ENCODE measurements at regions not wholly inside any gene's neighbourhood (a gene's known extent, or its start where the extent isn't known, plus 50 kb on each side); places are given as distances from the start of the nearest gene placed in this dataset.

DNA sequence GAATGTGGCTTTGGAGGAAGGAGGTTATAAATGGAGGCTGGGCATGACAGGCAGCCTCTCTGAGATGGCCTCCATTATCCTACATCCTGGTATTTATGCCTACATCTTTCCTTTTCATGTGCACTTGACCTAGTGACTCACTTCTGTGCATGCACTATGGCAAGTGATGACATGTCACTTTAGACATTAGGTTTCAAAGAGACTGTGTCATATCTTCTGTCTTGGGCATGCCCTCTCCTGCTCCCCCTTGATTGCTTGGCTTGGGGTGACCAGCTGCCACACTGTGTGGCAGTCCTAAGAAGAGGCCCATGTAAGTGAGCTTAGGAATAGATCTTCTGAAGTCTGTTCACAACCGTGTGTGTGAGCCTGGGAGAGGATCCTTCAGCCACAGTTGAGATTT, 472.8 kb downstream of the FGF9 start:
- Histone ChIP-seq H3K27me3 (ENCODE audit: control insufficient read depth in 2 of 2, insufficient read depth in 2 of 2, low read length in 2 of 2) (no peaks in the 10 kb centered on the region), H3K9me1 (ENCODE audit: control insufficient read depth, insufficient read depth, low read length) (no peaks in the 10 kb centered on the region), H2AFZ (ENCODE audit: low read depth, low read length) (no peak overlapping the region), H3K79me2 (ENCODE audit: control insufficient read depth, insufficient read depth, low read length) (no peaks in the 10 kb centered on the region), H3K9ac (ENCODE audit: insufficient read depth in 1 of 2, low read depth in 2 of 2, low read length in 2 of 2) (no peak overlapping the region), H3K9me3 (replicated peaks; ENCODE audit: control insufficient read depth, insufficient read depth, low read depth, low read length) (no peaks in the 10 kb centered on the region), H4K20me1 (replicated peaks; ENCODE audit: control insufficient read depth, insufficient read depth, low read length) (no peaks in the 10 kb centered on the region), H3K27ac (ENCODE audit: extremely low read depth, low read depth, low read length) (no peak overlapping the region), H3K4me2 (ENCODE audit: insufficient read depth, low read length) (no peak overlapping the region), H3K4me3 (no peak overlapping the region), H3K36me3 (ENCODE audit: control insufficient read depth, insufficient read depth, low read length) (no peaks in the 10 kb centered on the region), H3K4me1 (replicated peaks in 1 of 2; ENCODE audit: control insufficient read depth in 2 of 2, insufficient read depth in 2 of 2, low read length in 2 of 2) (no peaks in the 10 kb centered on the region)
- ATAC-seq (no peak), DNase-seq (ENCODE audit: extremely low read depth in 1 of 4, low spot score in 3 of 4) (no peak), FAIRE-seq (no peak)
- WGBS (ENCODE audit: insufficient coverage, low coverage, missing lambda C conversion rate) = 0% methylated on average over 1 of the region's 1 CpG
- ChIA-PET CTCF (ENCODE audit: low intra/inter-chr PET ratio) (no interaction called here), POLR2A (no interaction called here)
- in situ Hi-C loops (cut with MboI) = no loop called here
- no peak for TF ChIP-seq RBM25 (IDR thresholded peaks at IDR 0.05; ENCODE audit: low read depth, low read length, severe bottlenecking)
- TF ChIP-seq ILF3 (IDR thresholded peaks at IDR 0.05; ENCODE audit: borderline replicate concordance) = no peak
- intact Hi-C loops (cut with micrococcal nuclease) = no loop called here
- no TSS peak for BruUV-seq (replicated peaks)

DNA sequence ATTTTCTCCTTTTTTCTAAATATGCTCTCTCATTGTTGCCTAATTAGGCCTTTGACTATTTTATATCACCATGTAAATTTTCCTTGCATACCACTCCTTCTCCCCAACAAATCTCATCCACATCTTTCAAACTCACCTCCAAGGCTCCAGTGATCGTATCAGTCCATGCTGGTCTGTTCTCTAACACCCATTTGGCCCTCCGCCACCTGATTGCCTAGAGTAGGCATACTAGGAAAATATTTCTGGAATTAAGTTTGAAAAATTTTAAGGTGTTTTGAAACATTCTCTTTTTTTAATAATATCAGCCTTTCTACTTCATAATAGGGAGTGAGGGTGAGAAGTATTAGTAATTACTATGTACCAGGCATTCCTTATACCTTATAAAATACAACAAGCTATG, 473.9 kb downstream of the FGF9 start:
- DNase-seq (ENCODE audit: extremely low read depth in 1 of 4, low spot score in 3 of 4) = no peak
- WGBS (ENCODE audit: insufficient coverage, low coverage, missing lambda C conversion rate) = 7% methylated on average over 2 of the region's 2 CpGs
- CTCF ChIA-PET (ENCODE audit: low intra/inter-chr PET ratio) = no interaction called here
- H3K27ac ChIP-seq (ENCODE audit: extremely low read depth, low read depth, low read length) = no peak overlapping the region
- H3K4me1 ChIP-seq (replicated peaks in 1 of 2; ENCODE audit: control insufficient read depth in 2 of 2, insufficient read depth in 2 of 2, low read length in 2 of 2) = no peaks in the 10 kb centered on the region
- H3K79me2 ChIP-seq (ENCODE audit: control insufficient read depth, insufficient read depth, low read length) = no peaks in the 10 kb centered on the region
- in situ Hi-C loops (cut with MboI) = no loop called here
- POLR2A ChIA-PET = no interaction called here
- no peak for FAIRE-seq
- no peak overlapping the region for H3K4me2 ChIP-seq (ENCODE audit: insufficient read depth, low read length)
- no peaks in the 10 kb centered on the region for H3K36me3 ChIP-seq (ENCODE audit: control insufficient read depth, insufficient read depth, low read length)
- no peak overlapping the region for H3K9ac ChIP-seq (ENCODE audit: insufficient read depth in 1 of 2, low read depth in 2 of 2, low read length in 2 of 2)
- intact Hi-C loops (cut with micrococcal nuclease) = no loop called here
- TF ChIP-seq, protein P1, sequence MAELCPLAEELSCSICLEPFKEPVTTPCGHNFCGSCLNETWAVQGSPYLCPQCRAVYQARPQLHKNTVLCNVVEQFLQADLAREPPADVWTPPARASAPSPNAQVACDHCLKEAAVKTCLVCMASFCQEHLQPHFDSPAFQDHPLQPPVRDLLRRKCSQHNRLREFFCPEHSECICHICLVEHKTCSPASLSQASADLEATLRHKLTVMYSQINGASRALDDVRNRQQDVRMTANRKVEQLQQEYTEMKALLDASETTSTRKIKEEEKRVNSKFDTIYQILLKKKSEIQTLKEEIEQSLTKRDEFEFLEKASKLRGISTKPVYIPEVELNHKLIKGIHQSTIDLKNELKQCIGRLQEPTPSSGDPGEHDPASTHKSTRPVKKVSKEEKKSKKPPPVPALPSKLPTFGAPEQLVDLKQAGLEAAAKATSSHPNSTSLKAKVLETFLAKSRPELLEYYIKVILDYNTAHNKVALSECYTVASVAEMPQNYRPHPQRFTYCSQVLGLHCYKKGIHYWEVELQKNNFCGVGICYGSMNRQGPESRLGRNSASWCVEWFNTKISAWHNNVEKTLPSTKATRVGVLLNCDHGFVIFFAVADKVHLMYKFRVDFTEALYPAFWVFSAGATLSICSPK (IDR thresholded peaks at IDR 0.05; ENCODE audit: borderline replicate concordance) = no peak
- TF ChIP-seq, protein P2, sequence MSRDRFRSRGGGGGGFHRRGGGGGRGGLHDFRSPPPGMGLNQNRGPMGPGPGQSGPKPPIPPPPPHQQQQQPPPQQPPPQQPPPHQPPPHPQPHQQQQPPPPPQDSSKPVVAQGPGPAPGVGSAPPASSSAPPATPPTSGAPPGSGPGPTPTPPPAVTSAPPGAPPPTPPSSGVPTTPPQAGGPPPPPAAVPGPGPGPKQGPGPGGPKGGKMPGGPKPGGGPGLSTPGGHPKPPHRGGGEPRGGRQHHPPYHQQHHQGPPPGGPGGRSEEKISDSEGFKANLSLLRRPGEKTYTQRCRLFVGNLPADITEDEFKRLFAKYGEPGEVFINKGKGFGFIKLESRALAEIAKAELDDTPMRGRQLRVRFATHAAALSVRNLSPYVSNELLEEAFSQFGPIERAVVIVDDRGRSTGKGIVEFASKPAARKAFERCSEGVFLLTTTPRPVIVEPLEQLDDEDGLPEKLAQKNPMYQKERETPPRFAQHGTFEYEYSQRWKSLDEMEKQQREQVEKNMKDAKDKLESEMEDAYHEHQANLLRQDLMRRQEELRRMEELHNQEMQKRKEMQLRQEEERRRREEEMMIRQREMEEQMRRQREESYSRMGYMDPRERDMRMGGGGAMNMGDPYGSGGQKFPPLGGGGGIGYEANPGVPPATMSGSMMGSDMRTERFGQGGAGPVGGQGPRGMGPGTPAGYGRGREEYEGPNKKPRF (IDR thresholded peaks at IDR 0.05; ENCODE audit: low read depth, low read length) = no peak
- TF ChIP-seq, protein P3, sequence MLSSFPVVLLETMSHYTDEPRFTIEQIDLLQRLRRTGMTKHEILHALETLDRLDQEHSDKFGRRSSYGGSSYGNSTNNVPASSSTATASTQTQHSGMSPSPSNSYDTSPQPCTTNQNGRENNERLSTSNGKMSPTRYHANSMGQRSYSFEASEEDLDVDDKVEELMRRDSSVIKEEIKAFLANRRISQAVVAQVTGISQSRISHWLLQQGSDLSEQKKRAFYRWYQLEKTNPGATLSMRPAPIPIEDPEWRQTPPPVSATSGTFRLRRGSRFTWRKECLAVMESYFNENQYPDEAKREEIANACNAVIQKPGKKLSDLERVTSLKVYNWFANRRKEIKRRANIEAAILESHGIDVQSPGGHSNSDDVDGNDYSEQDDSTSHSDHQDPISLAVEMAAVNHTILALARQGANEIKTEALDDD (IDR thresholded peaks at IDR 0.05) = no peak
- TF ChIP-seq U2AF2 (optimal IDR thresholded peaks at IDR 0.05; ENCODE audit: low read depth, low read length) (no peak), ZNF778 (CRISPR knock-in tag; IDR thresholded peaks at IDR 0.05) (no peak), TEAD2 (tag; IDR thresholded peaks at IDR 0.05) (no peak), CBFA2T2 (conservative IDR thresholded peaks at IDR 0.05) (no peak), PTRF (tag; IDR thresholded peaks at IDR 0.05) (no peak), BRD4 (IDR thresholded peaks at IDR 0.05) (no peak), ZNF766 (CRISPR knock-in tag; conservative IDR thresholded peaks at IDR 0.05) (no peak), TARDBP (IDR thresholded peaks at IDR 0.05) (no peak), ZKSCAN3 (CRISPR knock-in tag; IDR thresholded peaks at IDR 0.05) (no peak), ZNF133 (CRISPR knock-in tag; IDR thresholded peaks at IDR 0.05) (no peak)
- no peak overlapping the region for H3K4me3 ChIP-seq
- no peak overlapping the region for H2AFZ ChIP-seq (ENCODE audit: low read depth, low read length)
- BruUV-seq (replicated peaks) = no TSS peak
- no peaks in the 10 kb centered on the region for H3K27me3 ChIP-seq (ENCODE audit: control insufficient read depth in 2 of 2, insufficient read depth in 2 of 2, low read length in 2 of 2)
- H3K9me1 ChIP-seq (ENCODE audit: control insufficient read depth, insufficient read depth, low read length) = no peaks in the 10 kb centered on the region
- no peaks in the 10 kb centered on the region for H3K9me3 ChIP-seq (replicated peaks; ENCODE audit: control insufficient read depth, insufficient read depth, low read depth, low read length)
- no peaks in the 10 kb centered on the region for H4K20me1 ChIP-seq (replicated peaks; ENCODE audit: control insufficient read depth, insufficient read depth, low read length)
- ATAC-seq = no peak
